Endothelial cell of umbilical vein (primary cell): ENCODE measurements at regions not wholly inside any gene's neighbourhood (a gene's known extent, or its start where the extent isn't known, plus 50 kb on each side); places are given as distances from the start of the nearest gene placed in this dataset.

ENCODE experiments used
- BruUV-seq: library from RNA; stranded (reverse); fragments of 400-500 nt; replicated peaks from 2 replicates; lab custom pipeline; 2021; lab: Mats Ljungman, UMichigan
- CTCF ChIA-PET: fragments of 300-600, 350-600 bp; sonication (Branson Sonifier 250); formaldehyde crosslinking; loops from one replicate; lab custom pipeline; 2021; ENCODE audit warnings: antibody characterized with exemption, inconsistent platforms; lab: Charles Lee
- POLR2A ChIA-PET: fragments of 300-600, 350-600 bp; sonication (Branson Sonifier 250); formaldehyde crosslinking; loops from one replicate; lab custom pipeline; 2021; ENCODE audit warnings: antibody characterized with exemption, inconsistent platforms; lab: Charles Lee
- DNase-seq: peaks from one replicate; pipeline ENCODE4 v3.0.0-alpha.2; 2011; ENCODE audit warnings: low read depth, low spot score
- FAIRE-seq: peaks from 2 replicates; lab custom pipeline; 2011; peaks lifted over from hg19 to GRCh38; lab: Jason Lieb, UNC
- H2AFZ ChIP-seq: 2 replicates; pipeline ENCODE4 v1.6.0; 2012; ENCODE audit warnings: low read depth, low read length, control low read depth, inconsistent platforms
- H3K27ac ChIP-seq: 2 replicates; pipeline ENCODE4 v1.5.1; 2011; ENCODE audit warnings: low read depth, mild to moderate bottlenecking, control low read depth, low read length, moderate library complexity; ENCODE audit not compliant: insufficient read depth
- H3K27me3 ChIP-seq, 2 experiments: 2 replicates each; pipeline versions ENCODE4 v1.6.0 to v1.6.1; 2011; ENCODE audit warnings: low read length in 2 of 2, mixed read lengths in 1 of 2; ENCODE audit not compliant: control insufficient read depth in 2 of 2, insufficient read depth in 2 of 2
- H3K36me3 ChIP-seq, 2 experiments: 2 replicates in 1 of 2; 3 replicates in 1 of 2; pipeline ENCODE4 v1.5.1; 2011; ENCODE audit warnings: low read length in 2 of 2, mild to moderate bottlenecking in 1 of 2, moderate library complexity in 1 of 2; ENCODE audit not compliant: control insufficient read depth in 2 of 2, insufficient read depth in 2 of 2; ENCODE audit errors: extremely low read depth in 1 of 2
- H3K4me1 ChIP-seq: 3 replicates; pipeline ENCODE4 v1.5.1; 2011; ENCODE audit warnings: mild to moderate bottlenecking, low read length; ENCODE audit not compliant: control insufficient read depth, insufficient read depth; ENCODE audit errors: extremely low read depth
- H3K4me2 ChIP-seq: 2 replicates; pipeline ENCODE4 v1.6.1; 2011; ENCODE audit warnings: low read length, control low read depth, mixed read lengths; ENCODE audit not compliant: insufficient read depth
- H3K4me3 ChIP-seq, 3 experiments: fragments of 200-600 bp in 1 of 3; sonication (generic), shearing (Covaris generic) in 1 of 3; replicated peaks in 1 of 3; 2 replicates each; pipeline ENCODE4 v1.5.1; 2011 to 2016; ENCODE audit warnings: control low read depth in 3 of 3, low read length in 3 of 3, mild to moderate bottlenecking in 2 of 3, inconsistent platforms in 1 of 3, low read depth in 1 of 3, moderate library complexity in 1 of 3; ENCODE audit not compliant: insufficient read depth in 1 of 3
- H3K79me2 ChIP-seq: 2 replicates; pipeline ENCODE4 v1.6.0; 2012; ENCODE audit warnings: low read length, inconsistent platforms; ENCODE audit not compliant: control insufficient read depth, insufficient read depth
- H3K9ac ChIP-seq: replicated peaks from 2 replicates; pipeline ENCODE3; 2011; ENCODE audit warnings: low read length, control low read depth; ENCODE audit not compliant: insufficient read depth; ENCODE audit errors: extremely low read depth
- H3K9me1 ChIP-seq: replicated peaks from 3 replicates; pipeline ENCODE4 v1.6.0; 2011; ENCODE audit warnings: mild to moderate bottlenecking, low read length; ENCODE audit not compliant: control insufficient read depth, insufficient read depth; ENCODE audit errors: extremely low read depth
- H3K9me3 ChIP-seq: replicated peaks from 2 replicates; pipeline ENCODE4 v1.5.1; 2012; ENCODE audit warnings: low read length, inconsistent platforms; ENCODE audit not compliant: control insufficient read depth, insufficient read depth
- H4K20me1 ChIP-seq: replicated peaks from 2 replicates; pipeline ENCODE3; 2011; ENCODE audit warnings: mild to moderate bottlenecking, low read length; ENCODE audit not compliant: control insufficient read depth, insufficient read depth; ENCODE audit errors: extremely low read depth
- EZH2 ChIP-seq: IDR thresholded peaks from 2 replicates; pipeline ENCODE4 v1.6.1; 2012; ENCODE audit warnings: borderline replicate concordance, low read depth, mild to moderate bottlenecking, moderate library complexity, low read length, inconsistent platforms; ENCODE audit not compliant: severe bottlenecking
- FOS ChIP-seq: IDR thresholded peaks from 2 replicates; pipeline ENCODE4 v1.6.1; 2011; ENCODE audit warnings: mild to moderate bottlenecking, low read length, moderate library complexity, borderline replicate concordance; ENCODE audit not compliant: insufficient read depth
- GATA2 ChIP-seq: IDR thresholded peaks from 2 replicates; pipeline ENCODE4 v1.7.0; 2011; ENCODE audit warnings: low read depth, mild to moderate bottlenecking, moderate library complexity, mixed read lengths, low read length; ENCODE audit not compliant: insufficient read length, insufficient read depth
- JUN ChIP-seq: IDR thresholded peaks from 2 replicates; pipeline ENCODE4 v1.6.1; 2011; ENCODE audit warnings: borderline replicate concordance, low read depth; ENCODE audit not compliant: insufficient read length, insufficient read depth
- MAX ChIP-seq: IDR thresholded peaks from 2 replicates; pipeline ENCODE4 v1.6.1; 2011; ENCODE audit not compliant: insufficient read depth, insufficient read length
- MYC ChIP-seq: IDR thresholded peaks from one replicate; pipeline ENCODE4 v1.6.1; 2011; ENCODE audit warnings: mild to moderate bottlenecking, low read depth, low read length
- POLR2A ChIP-seq: IDR thresholded peaks from 2 replicates; pipeline ENCODE4 v1.6.1; 2012; ENCODE audit warnings: low read depth, mild to moderate bottlenecking, control low read depth, low read length
- POLR2AphosphoS5 ChIP-seq: IDR thresholded peaks from 2 replicates; pipeline ENCODE4 v1.6.1; 2012; ENCODE audit warnings: low read depth, mild to moderate bottlenecking, control low read depth, low read length, moderate library complexity; ENCODE audit not compliant: insufficient read depth
- dilution Hi-C: fragments of 300-500 bp; cut with MboI; formaldehyde crosslinking; loops from one replicate; pipeline ENCODE4 v1.15.0; 2019; ENCODE audit warnings: low sequenced_read_pairs; ENCODE audit not compliant: extremely low pct_ligation_motif_present
- intact Hi-C: fragments of 100-400 bp; cut with micrococcal nuclease; formaldehyde crosslinking; loops from one replicate; pipeline ENCODE4 v1.10.0; 2022
- TF ChIP-seq, protein P1 (sequence below), 2 donors: IDR thresholded peaks; 1 replicate in 1 of 2; 2 replicates in 1 of 2; pipeline ENCODE4 v1.5.1; 2011; ENCODE audit warnings: low read length in 2 of 2, mild to moderate bottlenecking in 2 of 2, moderate library complexity in 2 of 2, control low read depth in 1 of 2, inconsistent platforms in 1 of 2, low read depth in 1 of 2; ENCODE audit not compliant: insufficient read depth in 1 of 2; ENCODE audit errors: extremely low read depth in 1 of 2

- DNase-seq = no peak
- Histone ChIP-seq H3K36me3 (no peaks in the 10 kb centered on the region), H3K4me3 (no peak overlapping the region), H3K9me3 (no peaks in the 10 kb centered on the region), H3K27ac (no peak overlapping the region), H3K9ac (no peak overlapping the region), H4K20me1 (no peaks in the 10 kb centered on the region), H3K4me1 (no peaks in the 10 kb centered on the region), H3K4me2 (no peak overlapping the region), H3K9me1 (no peaks in the 10 kb centered on the region), H2AFZ (no peak overlapping the region), H3K79me2 (no peaks in the 10 kb centered on the region), H3K27me3 (no peaks in the 10 kb centered on the region)
- FAIRE-seq = no peak
- BruUV-seq = no TSS peak
- dilution Hi-C loops = no loop called here
- ChIA-PET CTCF (no interaction called here), POLR2A (no interaction called here)
- no peak for TF ChIP-seq POLR2AphosphoS5
- no peak for TF ChIP-seq MAX
- no peak for TF ChIP-seq MYC
- TF ChIP-seq JUN = no peak
- no peak for TF ChIP-seq POLR2A
- TF ChIP-seq GATA2 = no peak
- no peak for TF ChIP-seq FOS
- TF ChIP-seq, protein P1, sequence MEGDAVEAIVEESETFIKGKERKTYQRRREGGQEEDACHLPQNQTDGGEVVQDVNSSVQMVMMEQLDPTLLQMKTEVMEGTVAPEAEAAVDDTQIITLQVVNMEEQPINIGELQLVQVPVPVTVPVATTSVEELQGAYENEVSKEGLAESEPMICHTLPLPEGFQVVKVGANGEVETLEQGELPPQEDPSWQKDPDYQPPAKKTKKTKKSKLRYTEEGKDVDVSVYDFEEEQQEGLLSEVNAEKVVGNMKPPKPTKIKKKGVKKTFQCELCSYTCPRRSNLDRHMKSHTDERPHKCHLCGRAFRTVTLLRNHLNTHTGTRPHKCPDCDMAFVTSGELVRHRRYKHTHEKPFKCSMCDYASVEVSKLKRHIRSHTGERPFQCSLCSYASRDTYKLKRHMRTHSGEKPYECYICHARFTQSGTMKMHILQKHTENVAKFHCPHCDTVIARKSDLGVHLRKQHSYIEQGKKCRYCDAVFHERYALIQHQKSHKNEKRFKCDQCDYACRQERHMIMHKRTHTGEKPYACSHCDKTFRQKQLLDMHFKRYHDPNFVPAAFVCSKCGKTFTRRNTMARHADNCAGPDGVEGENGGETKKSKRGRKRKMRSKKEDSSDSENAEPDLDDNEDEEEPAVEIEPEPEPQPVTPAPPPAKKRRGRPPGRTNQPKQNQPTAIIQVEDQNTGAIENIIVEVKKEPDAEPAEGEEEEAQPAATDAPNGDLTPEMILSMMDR (IDR thresholded peaks at IDR 0.05; ENCODE audit: extremely low read depth in 1 of 2, insufficient read depth in 1 of 2, low read depth in 1 of 2, low read length in 2 of 2) = no peak
- TF ChIP-seq EZH2 = no peak
- intact Hi-C loops = no loop called here
Observed at GRCh38 chr18:4586731-4587130, 131.6 kb upstream of the DLGAP1 start.
